WTC11 (cell line): ENCODE measurements at regions not wholly inside any gene's neighbourhood (a gene's known extent, or its start where the extent isn't known, plus 50 kb on each side); places are given as distances from the start of the nearest gene placed in this dataset.
A peak's percentile ranks its signal among the peaks of the same experiment; 100 is the strongest.

Source experiments
- ATAC-seq: fragments of 200-7000 bp; cut with Tn5 transposase; 2 replicates; pipeline ENCODE4 v1.10.0; 2021; ENCODE audit warnings: mild to moderate bottlenecking, moderate library complexity
- CTCF ChIA-PET: fragments of 300-600 bp; sonication (Branson Sonifier 250); formaldehyde crosslinking; loops from one replicate; lab custom pipeline; 2021; ENCODE audit warnings: antibody characterized with exemption; lab: Charles Lee
- POLR2A ChIA-PET: fragments of 350-600 bp; sonication (Branson Sonifier 250); formaldehyde crosslinking; loops from one replicate; lab custom pipeline; 2021; ENCODE audit warnings: antibody characterized with exemption; lab: Charles Lee
- DNase-seq: peaks from one replicate; pipeline ENCODE4 v3.0.0; 2021; ENCODE audit warnings: low spot score
- H3K27ac Mint-ChIP-seq: 2 replicates; pipeline ENCODE4 v1.8.0; 2021; ENCODE audit warnings: mixed read lengths
- H3K27me3 Mint-ChIP-seq: 2 replicates; pipeline ENCODE4 v1.8.0; 2021; ENCODE audit warnings: low read depth, mild to moderate bottlenecking, moderate library complexity, mixed read lengths
- H3K36me3 Mint-ChIP-seq: 2 replicates; pipeline ENCODE4 v1.8.0; 2021; ENCODE audit warnings: mixed read lengths
- H3K4me1 Mint-ChIP-seq: 2 replicates; pipeline ENCODE4 v1.8.0; 2022; ENCODE audit warnings: mixed read lengths
- H3K4me3 Mint-ChIP-seq: 2 replicates; pipeline ENCODE4 v1.8.0; 2021; ENCODE audit warnings: mild to moderate bottlenecking, moderate library complexity, mixed read lengths
- H3K9me3 Mint-ChIP-seq: 2 replicates; pipeline ENCODE4 v1.8.0; 2021; ENCODE audit warnings: mixed read lengths
- CREB1 ChIP-seq: sonication (generic); formaldehyde crosslinking; IDR thresholded peaks from 2 replicates; pipeline ENCODE4 v1.8.0; 2023; ENCODE audit warnings: mild to moderate bottlenecking, missing genetic modification reagents
- CREM ChIP-seq: sonication (generic); formaldehyde crosslinking; IDR thresholded peaks from 2 replicates; pipeline ENCODE4 v1.8.1; 2022; ENCODE audit warnings: mild to moderate bottlenecking, missing genetic modification reagents, moderate library complexity
- EMX1 ChIP-seq: fragments of 250-450 bp; sonication (Bioruptor Pico); IDR thresholded peaks from 2 replicates; pipeline ENCODE4 v1.8.0; 2021; ENCODE audit warnings: mild to moderate bottlenecking
- GABPB1 ChIP-seq: sonication (generic); formaldehyde crosslinking; IDR thresholded peaks from 2 replicates; pipeline ENCODE4 v1.8.1; 2023; ENCODE audit warnings: mild to moderate bottlenecking, missing genetic modification reagents
- MYBL2 ChIP-seq: sonication (generic); formaldehyde crosslinking; IDR thresholded peaks from 2 replicates; pipeline ENCODE4 v1.8.1; 2023; ENCODE audit warnings: mild to moderate bottlenecking, moderate library complexity, missing genetic modification reagents
- NR1H2 ChIP-seq: sonication (generic); formaldehyde crosslinking; IDR thresholded peaks from 2 replicates; pipeline ENCODE4 v1.9.0; 2021; ENCODE audit warnings: mild to moderate bottlenecking, moderate library complexity, missing genetic modification reagents
- NR2C2 ChIP-seq: sonication (generic); formaldehyde crosslinking; IDR thresholded peaks from 2 replicates; pipeline ENCODE4 v1.8.0; 2022; ENCODE audit warnings: mild to moderate bottlenecking, missing genetic modification reagents
- PRRX2 ChIP-seq: fragments of 250-450 bp; sonication (Bioruptor Pico); IDR thresholded peaks from 2 replicates; pipeline ENCODE4 v1.8.0; 2021; ENCODE audit warnings: mild to moderate bottlenecking
- TEAD1 ChIP-seq: sonication (generic); formaldehyde crosslinking; IDR thresholded peaks from 2 replicates; pipeline ENCODE4 v1.8.0; 2022; ENCODE audit warnings: mild to moderate bottlenecking, missing genetic modification reagents
- TEAD4 ChIP-seq: sonication (generic); formaldehyde crosslinking; IDR thresholded peaks from 2 replicates; pipeline ENCODE4 v1.8.0; 2022; ENCODE audit warnings: mild to moderate bottlenecking, missing genetic modification reagents
- ZBTB21 ChIP-seq: sonication (generic); formaldehyde crosslinking; IDR thresholded peaks from 2 replicates; pipeline ENCODE4 v1.8.1; 2023; ENCODE audit warnings: mild to moderate bottlenecking, missing genetic modification reagents, borderline replicate concordance
- ZNF121 ChIP-seq: sonication (generic); formaldehyde crosslinking; IDR thresholded peaks from 2 replicates; pipeline ENCODE4 v1.8.0; 2023; ENCODE audit warnings: missing genetic modification reagents
- ZNF232 ChIP-seq: sonication (generic); formaldehyde crosslinking; IDR thresholded peaks from 2 replicates; pipeline ENCODE4 v1.8.0; 2022; ENCODE audit warnings: mild to moderate bottlenecking, missing genetic modification reagents
- ZNF423 ChIP-seq: fragments of 250-450 bp; sonication (Bioruptor Pico); IDR thresholded peaks from 2 replicates; pipeline ENCODE4 v2.1.2; 2022; ENCODE audit warnings: mild to moderate bottlenecking, moderate library complexity
- TF ChIP-seq, protein P1 (sequence below): fragments of 250-450 bp; sonication (Bioruptor Pico); IDR thresholded peaks from 2 replicates; pipeline ENCODE4 v1.9.0; 2021; ENCODE audit warnings: mild to moderate bottlenecking
- TF ChIP-seq, protein P2 (sequence below): sonication (generic); formaldehyde crosslinking; conservative IDR thresholded peaks from 2 replicates; pipeline ENCODE4 v1.8.1; 2022; ENCODE audit warnings: mild to moderate bottlenecking, missing genetic modification reagents
- TF ChIP-seq, protein P3 (sequence below): sonication (generic); formaldehyde crosslinking; IDR thresholded peaks from 2 replicates; pipeline ENCODE4 v1.8.1; 2022; ENCODE audit warnings: mild to moderate bottlenecking, moderate library complexity, missing genetic modification reagents
- TF ChIP-seq, protein P4 (sequence below): sonication (generic); formaldehyde crosslinking; IDR thresholded peaks from 2 replicates; pipeline ENCODE4 v1.8.1; 2023; ENCODE audit warnings: mild to moderate bottlenecking, missing genetic modification reagents, moderate library complexity
- TF ChIP-seq, protein P5 (sequence below): sonication (generic); formaldehyde crosslinking; IDR thresholded peaks from 2 replicates; pipeline ENCODE4 v1.8.1; 2023; ENCODE audit warnings: mild to moderate bottlenecking, missing genetic modification reagents, moderate library complexity
- TF ChIP-seq, protein P6 (sequence below): fragments of 250-450 bp; sonication (Bioruptor Pico); IDR thresholded peaks from 2 replicates; pipeline ENCODE4 v1.9.0; 2021; ENCODE audit warnings: moderate library complexity, mild to moderate bottlenecking, inconsistent platforms, borderline replicate concordance
- TF ChIP-seq, protein P7 (sequence below): sonication (generic); formaldehyde crosslinking; IDR thresholded peaks from 2 replicates; pipeline ENCODE4 v1.8.0; 2023; ENCODE audit warnings: missing genetic modification reagents
- TF ChIP-seq, protein P8 (sequence below): sonication (generic); formaldehyde crosslinking; IDR thresholded peaks from 2 replicates; pipeline ENCODE4 v1.8.1; 2022; ENCODE audit warnings: mild to moderate bottlenecking, missing genetic modification reagents, moderate library complexity, borderline replicate concordance
- TF ChIP-seq, protein P9 (sequence below): sonication (generic); formaldehyde crosslinking; IDR thresholded peaks from 2 replicates; pipeline ENCODE4 v1.8.1; 2022; ENCODE audit warnings: low read depth, mild to moderate bottlenecking, moderate library complexity, missing genetic modification reagents, borderline replicate concordance

DNA sequence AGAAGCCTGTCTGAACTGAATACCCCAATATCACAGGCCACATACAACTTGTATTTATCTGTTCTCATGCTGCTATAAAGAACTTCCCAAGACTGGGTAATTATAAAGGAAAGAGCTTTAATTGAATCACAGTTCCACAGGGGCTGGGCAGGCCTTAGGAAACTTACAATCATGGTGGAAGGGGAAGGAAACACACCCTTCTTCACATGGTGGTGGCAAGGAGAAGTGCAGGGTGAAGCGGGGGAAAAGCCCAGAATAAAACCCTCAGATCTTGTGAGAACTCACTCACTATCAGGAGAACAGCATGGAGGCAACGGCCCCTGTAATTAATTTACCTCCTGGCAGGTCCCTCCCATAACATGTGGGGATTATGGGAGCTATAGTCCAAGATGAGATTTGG, 50.3 kb upstream of the FNDC1 start:
- no peak for DNase-seq
- no peaks in the 10 kb centered on the region for H3K4me1 Mint-ChIP-seq
- peak; percentile 36; the same call in 1 of the 2 replicates for ATAC-seq

DNA sequence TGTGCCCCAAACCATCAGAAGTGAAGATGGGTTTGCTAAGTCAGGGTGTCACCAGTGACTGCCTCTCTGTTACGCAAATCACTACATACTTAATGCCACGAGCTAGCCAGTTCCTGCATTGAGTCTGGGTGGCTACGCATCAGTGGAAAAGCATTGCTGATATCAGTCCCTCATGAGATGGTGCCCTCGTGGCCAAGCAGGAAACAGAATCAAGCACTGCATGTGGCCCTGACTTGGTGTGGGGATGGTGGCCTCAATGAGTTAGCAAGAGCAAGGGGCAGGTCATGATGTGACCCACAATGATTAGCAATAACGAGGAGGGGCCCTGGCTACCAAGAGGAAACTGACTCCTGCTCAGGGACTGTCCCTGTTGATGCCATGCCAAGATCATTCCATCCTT, 51.6 kb upstream of the FNDC1 start:
- Mint-ChIP-seq H3K27ac (no peak overlapping the region), H3K4me3 (no peak overlapping the region), H3K4me1 (no peaks in the 10 kb centered on the region), H3K36me3 (no peaks in the 10 kb centered on the region), H3K9me3 (no peaks in the 10 kb centered on the region), H3K27me3 (peaks cover 5% of the 10 kb centered on the region; the same call in 1 of the 2 replicates)
- no peak for TF ChIP-seq PRRX2 (CRISPR knock-in tag)
- TF ChIP-seq, protein P1, sequence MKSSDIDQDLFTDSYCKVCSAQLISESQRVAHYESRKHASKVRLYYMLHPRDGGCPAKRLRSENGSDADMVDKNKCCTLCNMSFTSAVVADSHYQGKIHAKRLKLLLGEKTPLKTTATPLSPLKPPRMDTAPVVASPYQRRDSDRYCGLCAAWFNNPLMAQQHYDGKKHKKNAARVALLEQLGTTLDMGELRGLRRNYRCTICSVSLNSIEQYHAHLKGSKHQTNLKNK, result no peak
- no peak for TF ChIP-seq ZNF232 (CRISPR knock-in tag)
- no peak for TF ChIP-seq ZNF423 (CRISPR knock-in tag)
- no peak for TF ChIP-seq GABPB1 (CRISPR knock-in tag)
- TF ChIP-seq, protein P2, sequence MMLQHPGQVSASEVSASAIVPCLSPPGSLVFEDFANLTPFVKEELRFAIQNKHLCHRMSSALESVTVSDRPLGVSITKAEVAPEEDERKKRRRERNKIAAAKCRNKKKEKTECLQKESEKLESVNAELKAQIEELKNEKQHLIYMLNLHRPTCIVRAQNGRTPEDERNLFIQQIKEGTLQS, result no peak
- no peak for TF ChIP-seq CREB1 (CRISPR knock-in tag)
- TF ChIP-seq, protein P3, sequence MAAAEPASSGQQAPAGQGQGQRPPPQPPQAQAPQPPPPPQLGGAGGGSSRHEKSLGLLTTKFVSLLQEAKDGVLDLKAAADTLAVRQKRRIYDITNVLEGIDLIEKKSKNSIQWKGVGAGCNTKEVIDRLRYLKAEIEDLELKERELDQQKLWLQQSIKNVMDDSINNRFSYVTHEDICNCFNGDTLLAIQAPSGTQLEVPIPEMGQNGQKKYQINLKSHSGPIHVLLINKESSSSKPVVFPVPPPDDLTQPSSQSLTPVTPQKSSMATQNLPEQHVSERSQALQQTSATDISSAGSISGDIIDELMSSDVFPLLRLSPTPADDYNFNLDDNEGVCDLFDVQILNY (CRISPR knock-in tag), result no peak
- no peak for TF ChIP-seq CREM (CRISPR knock-in tag)
- no peak for TF ChIP-seq ZBTB21
- TF ChIP-seq, protein P4, sequence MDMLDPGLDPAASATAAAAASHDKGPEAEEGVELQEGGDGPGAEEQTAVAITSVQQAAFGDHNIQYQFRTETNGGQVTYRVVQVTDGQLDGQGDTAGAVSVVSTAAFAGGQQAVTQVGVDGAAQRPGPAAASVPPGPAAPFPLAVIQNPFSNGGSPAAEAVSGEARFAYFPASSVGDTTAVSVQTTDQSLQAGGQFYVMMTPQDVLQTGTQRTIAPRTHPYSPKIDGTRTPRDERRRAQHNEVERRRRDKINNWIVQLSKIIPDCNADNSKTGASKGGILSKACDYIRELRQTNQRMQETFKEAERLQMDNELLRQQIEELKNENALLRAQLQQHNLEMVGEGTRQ (CRISPR knock-in tag), result no peak
- TF ChIP-seq, protein P5, sequence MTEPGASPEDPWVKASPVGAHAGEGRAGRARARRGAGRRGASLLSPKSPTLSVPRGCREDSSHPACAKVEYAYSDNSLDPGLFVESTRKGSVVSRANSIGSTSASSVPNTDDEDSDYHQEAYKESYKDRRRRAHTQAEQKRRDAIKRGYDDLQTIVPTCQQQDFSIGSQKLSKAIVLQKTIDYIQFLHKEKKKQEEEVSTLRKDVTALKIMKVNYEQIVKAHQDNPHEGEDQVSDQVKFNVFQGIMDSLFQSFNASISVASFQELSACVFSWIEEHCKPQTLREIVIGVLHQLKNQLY (CRISPR knock-in tag), result no peak
- TF ChIP-seq NR2C2 (CRISPR knock-in tag), result no peak
- TF ChIP-seq EMX1 (CRISPR knock-in tag), result no peak
- ATAC-seq (no peak), DNase-seq (no peak)
- ChIA-PET CTCF (interaction anchor here (3.1 kb wide), 1 partner anchor 17 kb away, joined by 18 read pairs; no protein-coding TSS in a partner anchor), POLR2A (no interaction called here)

More for the DNA sequence above, 50.3 kb upstream of the FNDC1 start:
- ChIA-PET POLR2A (no interaction called here), CTCF (interaction anchor here (0.6 to 4.5 kb wide), 4 partner anchors 9 to 76 kb away, joined by 3 to 25 read pairs (median 5); no protein-coding TSS in a partner anchor)
- H3K36me3 Mint-ChIP-seq, result no peaks in the 10 kb centered on the region
- H3K27ac Mint-ChIP-seq, result no peak overlapping the region
- no peak overlapping the region for H3K4me3 Mint-ChIP-seq
- no peaks in the 10 kb centered on the region for H3K9me3 Mint-ChIP-seq
- peaks cover 5% of the 10 kb centered on the region; the same call in 1 of the 2 replicates for H3K27me3 Mint-ChIP-seq
- TF ChIP-seq ZBTB21, result no peak
- TF ChIP-seq, protein P6, sequence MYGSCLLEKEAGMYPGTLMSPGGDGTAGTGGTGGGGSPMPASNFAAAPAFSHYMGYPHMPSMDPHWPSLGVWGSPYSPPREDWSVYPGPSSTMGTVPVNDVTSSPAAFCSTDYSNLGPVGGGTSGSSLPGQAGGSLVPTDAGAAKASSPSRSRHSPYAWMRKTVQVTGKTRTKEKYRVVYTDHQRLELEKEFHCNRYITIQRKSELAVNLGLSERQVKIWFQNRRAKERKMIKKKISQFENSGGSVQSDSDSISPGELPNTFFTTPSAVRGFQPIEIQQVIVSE, result no peak
- TF ChIP-seq, protein P7, sequence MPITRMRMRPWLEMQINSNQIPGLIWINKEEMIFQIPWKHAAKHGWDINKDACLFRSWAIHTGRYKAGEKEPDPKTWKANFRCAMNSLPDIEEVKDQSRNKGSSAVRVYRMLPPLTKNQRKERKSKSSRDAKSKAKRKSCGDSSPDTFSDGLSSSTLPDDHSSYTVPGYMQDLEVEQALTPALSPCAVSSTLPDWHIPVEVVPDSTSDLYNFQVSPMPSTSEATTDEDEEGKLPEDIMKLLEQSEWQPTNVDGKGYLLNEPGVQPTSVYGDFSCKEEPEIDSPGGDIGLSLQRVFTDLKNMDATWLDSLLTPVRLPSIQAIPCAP (CRISPR knock-in tag), result no peak

DNA sequence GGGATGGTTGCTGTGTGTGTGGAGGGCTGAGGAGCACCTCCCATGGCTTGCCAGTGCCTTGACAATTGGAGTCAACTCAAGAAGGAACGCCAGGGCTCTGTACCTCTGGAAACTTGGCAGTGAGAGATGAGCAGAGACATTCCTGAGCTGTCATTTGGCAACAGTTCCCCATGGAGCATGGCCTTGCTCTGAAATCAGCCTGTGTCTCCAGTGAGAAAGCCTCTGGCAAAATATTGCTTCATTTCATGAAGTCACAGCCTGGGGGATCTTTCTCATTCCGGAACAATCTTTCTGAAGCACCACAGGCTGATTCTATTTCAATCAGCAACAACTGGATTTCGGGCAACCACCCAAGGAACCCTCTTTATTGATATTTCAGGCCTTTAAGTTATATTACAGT, 52.2 kb upstream of the FNDC1 start:
- ATAC-seq, result no peak
- no peak for DNase-seq
- Mint-ChIP-seq H3K27ac (no peak overlapping the region), H3K9me3 (no peaks in the 10 kb centered on the region), H3K4me3 (no peak overlapping the region), H3K4me1 (no peaks in the 10 kb centered on the region), H3K36me3 (no peaks in the 10 kb centered on the region), H3K27me3 (peaks cover 5% of the 10 kb centered on the region; the same call in 1 of the 2 replicates)
- CTCF ChIA-PET, result interaction anchor here (3.1 kb wide), 1 partner anchor 17 kb away, joined by 18 read pairs; no protein-coding TSS in a partner anchor
- POLR2A ChIA-PET, result no interaction called here
- TF ChIP-seq TEAD4 (CRISPR knock-in tag) (no peak), NR1H2 (no peak), MYBL2 (CRISPR knock-in tag) (no peak), TEAD1 (CRISPR knock-in tag) (no peak), ZNF121 (no peak), GABPB1 (CRISPR knock-in tag) (no peak)
- TF ChIP-seq, protein P8, sequence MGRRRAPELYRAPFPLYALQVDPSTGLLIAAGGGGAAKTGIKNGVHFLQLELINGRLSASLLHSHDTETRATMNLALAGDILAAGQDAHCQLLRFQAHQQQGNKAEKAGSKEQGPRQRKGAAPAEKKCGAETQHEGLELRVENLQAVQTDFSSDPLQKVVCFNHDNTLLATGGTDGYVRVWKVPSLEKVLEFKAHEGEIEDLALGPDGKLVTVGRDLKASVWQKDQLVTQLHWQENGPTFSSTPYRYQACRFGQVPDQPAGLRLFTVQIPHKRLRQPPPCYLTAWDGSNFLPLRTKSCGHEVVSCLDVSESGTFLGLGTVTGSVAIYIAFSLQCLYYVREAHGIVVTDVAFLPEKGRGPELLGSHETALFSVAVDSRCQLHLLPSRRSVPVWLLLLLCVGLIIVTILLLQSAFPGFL (CRISPR knock-in tag), result no peak
- TF ChIP-seq, protein P9, sequence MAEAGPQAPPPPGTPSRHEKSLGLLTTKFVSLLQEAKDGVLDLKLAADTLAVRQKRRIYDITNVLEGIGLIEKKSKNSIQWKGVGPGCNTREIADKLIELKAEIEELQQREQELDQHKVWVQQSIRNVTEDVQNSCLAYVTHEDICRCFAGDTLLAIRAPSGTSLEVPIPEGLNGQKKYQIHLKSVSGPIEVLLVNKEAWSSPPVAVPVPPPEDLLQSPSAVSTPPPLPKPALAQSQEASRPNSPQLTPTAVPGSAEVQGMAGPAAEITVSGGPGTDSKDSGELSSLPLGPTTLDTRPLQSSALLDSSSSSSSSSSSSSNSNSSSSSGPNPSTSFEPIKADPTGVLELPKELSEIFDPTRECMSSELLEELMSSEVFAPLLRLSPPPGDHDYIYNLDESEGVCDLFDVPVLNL, result no peak
